K562 (cell line): ENCODE measurements at regions not wholly inside any gene's neighbourhood (a gene's known extent, or its start where the extent isn't known, plus 50 kb on each side); places are given as distances from the start of the nearest gene placed in this dataset.

Source experiments
- ARHGAP35 ChIP-seq: fragments of 450-650 bp; IDR thresholded peaks from 2 replicates; pipeline ENCODE4 v1.6.1; 2018; ENCODE audit not compliant: partially characterized antibody
- CBX8 ChIP-seq: fragments of 200-600 bp; sonication (generic); IDR thresholded peaks from 2 replicates; pipeline ENCODE4 v1.6.1; 2012; ENCODE audit warnings: borderline replicate concordance, mixed run types, low read depth, mild to moderate bottlenecking, moderate library complexity, mixed read lengths, low read length, control low read depth, inconsistent platforms; ENCODE audit not compliant: poor library complexity, severe bottlenecking; ENCODE audit errors: extremely low read depth
- ELF2 ChIP-seq: fragments of 250-450 bp; sonication (Bioruptor Pico); IDR thresholded peaks from 2 replicates; pipeline ENCODE4 v1.5.0; 2021; ENCODE audit warnings: mild to moderate bottlenecking
- FOSL1 ChIP-seq: fragments of 200-800 bp; sonication (Bioruptor generic); conservative IDR thresholded peaks from 2 replicates; pipeline ENCODE4 v1.6.1; 2016; ENCODE audit warnings: missing genetic modification characterization, missing compliant biosample characterization
- MTA2 ChIP-seq: fragments of 450-650 bp; IDR thresholded peaks from 2 replicates; pipeline ENCODE4 v1.6.1; 2016; ENCODE audit warnings: low read depth
- MTF1 ChIP-seq: fragments of 250-450 bp; sonication (Bioruptor Pico); IDR thresholded peaks from 2 replicates; pipeline ENCODE4 v1.9.0; 2021; ENCODE audit warnings: moderate library complexity, mild to moderate bottlenecking, inconsistent platforms, borderline replicate concordance
- RBM25 ChIP-seq: fragments of 200-400 bp; formaldehyde crosslinking; IDR thresholded peaks from 2 replicates; pipeline ENCODE4 v1.6.1; 2018; ENCODE audit warnings: low read length, low read depth, moderate library complexity; ENCODE audit not compliant: severe bottlenecking
- SRSF7 ChIP-seq: fragments of 200-400 bp; formaldehyde crosslinking; optimal IDR thresholded peaks from 2 replicates; pipeline ENCODE3; 2017; ENCODE audit warnings: mild to moderate bottlenecking, low read depth, low read length
- TSC22D4 ChIP-seq: fragments of 450-650 bp; IDR thresholded peaks from 2 replicates; pipeline ENCODE4 v1.6.1; 2016; ENCODE audit warnings: missing genetic modification characterization, missing biosample characterization, control low read depth
- ZNF146 ChIP-seq: IDR thresholded peaks from one replicate; pipeline ENCODE4 v1.6.1; 2018; ENCODE audit warnings: missing compliant biosample characterization; ENCODE audit not compliant: unreplicated experiment
- ZNF3 ChIP-seq: fragments of 250-450 bp; sonication (Bioruptor Pico); IDR thresholded peaks from 2 replicates; pipeline ENCODE4 v1.5.0; 2021; ENCODE audit warnings: mild to moderate bottlenecking, moderate library complexity
- ZNF449 ChIP-seq: fragments of 250-450 bp; sonication (Bioruptor Pico); IDR thresholded peaks from 2 replicates; pipeline ENCODE4 v1.8.0; 2022; ENCODE audit warnings: moderate library complexity, mild to moderate bottlenecking, inconsistent platforms
- ZNF76 ChIP-seq: fragments of 250-450 bp; sonication (Bioruptor Pico); IDR thresholded peaks from 2 replicates; pipeline ENCODE4 v1.4.0; 2020; ENCODE audit warnings: mild to moderate bottlenecking, moderate library complexity, borderline replicate concordance
- TF ChIP-seq, protein P1 (sequence below): fragments of 150-350 bp; conservative IDR thresholded peaks from 2 replicates; pipeline ENCODE4 v1.6.1; 2014; ENCODE audit warnings: low read length
- TF ChIP-seq, protein P2 (sequence below): sonication (generic); formaldehyde crosslinking; IDR thresholded peaks from 2 replicates; pipeline ENCODE4 v1.8.0; 2022; ENCODE audit warnings: mild to moderate bottlenecking, missing genetic modification reagents
- TF ChIP-seq, protein P3 (sequence below): fragments of 250-450 bp; sonication (Bioruptor Pico); IDR thresholded peaks from 2 replicates; pipeline ENCODE4 v1.9.0; 2021; ENCODE audit warnings: mild to moderate bottlenecking, inconsistent platforms

DNA sequence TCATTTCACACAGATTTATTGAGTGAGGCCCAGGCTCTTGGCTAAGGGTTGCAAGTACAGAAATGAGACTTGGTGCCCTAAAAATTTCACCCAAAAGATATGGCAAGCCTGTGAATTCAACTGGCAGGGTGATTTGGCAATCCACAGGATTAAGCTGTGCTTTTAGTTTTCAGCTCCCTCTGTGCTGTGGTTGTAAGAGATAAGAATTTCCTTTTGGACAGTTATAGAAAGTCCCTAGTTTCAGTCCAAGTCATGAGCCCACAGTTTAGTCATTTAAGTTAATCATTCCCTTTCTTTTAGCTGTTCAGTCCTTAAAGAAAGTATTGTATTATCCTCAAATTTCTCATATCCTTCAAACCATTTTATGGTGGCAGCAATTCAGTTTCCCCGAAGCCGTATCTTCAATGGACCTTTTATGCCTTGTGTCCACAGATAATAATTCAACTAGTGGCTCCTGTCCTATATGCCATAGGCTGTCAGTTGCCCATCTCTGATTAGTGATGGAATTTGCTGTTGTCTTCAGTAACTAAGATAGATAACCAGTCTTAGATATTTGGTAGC lies 73.4 kb upstream of the NAMPT start (continued):
- TF ChIP-seq TSC22D4 (no peak), RBM25 (no peak), ELF2 (no peak), ZNF146 (CRISPR knock-in tag) (no peak), ZNF76 (CRISPR knock-in tag) (no peak), CBX8 (no peak), MTF1 (CRISPR knock-in tag) (no peak), MTA2 (peak; percentile 40), ARHGAP35 (no peak), ZNF3 (CRISPR knock-in tag) (no peak), ZNF449 (CRISPR knock-in tag) (no peak), SRSF7 (no peak), FOSL1 (tag) (peak; percentile 51; the same call in 1 of the 2 replicates)
- TF ChIP-seq, protein P1, sequence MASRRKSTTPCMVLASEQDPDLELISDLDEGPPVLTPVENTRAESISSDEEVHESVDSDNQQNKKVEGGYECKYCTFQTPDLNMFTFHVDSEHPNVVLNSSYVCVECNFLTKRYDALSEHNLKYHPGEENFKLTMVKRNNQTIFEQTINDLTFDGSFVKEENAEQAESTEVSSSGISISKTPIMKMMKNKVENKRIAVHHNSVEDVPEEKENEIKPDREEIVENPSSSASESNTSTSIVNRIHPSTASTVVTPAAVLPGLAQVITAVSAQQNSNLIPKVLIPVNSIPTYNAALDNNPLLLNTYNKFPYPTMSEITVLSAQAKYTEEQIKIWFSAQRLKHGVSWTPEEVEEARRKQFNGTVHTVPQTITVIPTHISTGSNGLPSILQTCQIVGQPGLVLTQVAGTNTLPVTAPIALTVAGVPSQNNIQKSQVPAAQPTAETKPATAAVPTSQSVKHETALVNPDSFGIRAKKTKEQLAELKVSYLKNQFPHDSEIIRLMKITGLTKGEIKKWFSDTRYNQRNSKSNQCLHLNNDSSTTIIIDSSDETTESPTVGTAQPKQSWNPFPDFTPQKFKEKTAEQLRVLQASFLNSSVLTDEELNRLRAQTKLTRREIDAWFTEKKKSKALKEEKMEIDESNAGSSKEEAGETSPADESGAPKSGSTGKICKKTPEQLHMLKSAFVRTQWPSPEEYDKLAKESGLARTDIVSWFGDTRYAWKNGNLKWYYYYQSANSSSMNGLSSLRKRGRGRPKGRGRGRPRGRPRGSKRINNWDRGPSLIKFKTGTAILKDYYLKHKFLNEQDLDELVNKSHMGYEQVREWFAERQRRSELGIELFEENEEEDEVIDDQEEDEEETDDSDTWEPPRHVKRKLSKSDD = no peak
- TF ChIP-seq, protein P2, sequence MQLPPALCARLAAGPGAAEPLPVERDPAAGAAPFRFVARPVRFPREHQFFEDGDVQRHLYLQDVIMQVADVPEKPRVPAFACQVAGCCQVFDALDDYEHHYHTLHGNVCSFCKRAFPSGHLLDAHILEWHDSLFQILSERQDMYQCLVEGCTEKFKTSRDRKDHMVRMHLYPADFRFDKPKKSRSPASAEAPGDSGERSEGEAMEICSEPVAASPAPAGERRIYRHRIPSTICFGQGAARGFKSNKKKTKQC (CRISPR knock-in tag) = no peak
- TF ChIP-seq, protein P3, sequence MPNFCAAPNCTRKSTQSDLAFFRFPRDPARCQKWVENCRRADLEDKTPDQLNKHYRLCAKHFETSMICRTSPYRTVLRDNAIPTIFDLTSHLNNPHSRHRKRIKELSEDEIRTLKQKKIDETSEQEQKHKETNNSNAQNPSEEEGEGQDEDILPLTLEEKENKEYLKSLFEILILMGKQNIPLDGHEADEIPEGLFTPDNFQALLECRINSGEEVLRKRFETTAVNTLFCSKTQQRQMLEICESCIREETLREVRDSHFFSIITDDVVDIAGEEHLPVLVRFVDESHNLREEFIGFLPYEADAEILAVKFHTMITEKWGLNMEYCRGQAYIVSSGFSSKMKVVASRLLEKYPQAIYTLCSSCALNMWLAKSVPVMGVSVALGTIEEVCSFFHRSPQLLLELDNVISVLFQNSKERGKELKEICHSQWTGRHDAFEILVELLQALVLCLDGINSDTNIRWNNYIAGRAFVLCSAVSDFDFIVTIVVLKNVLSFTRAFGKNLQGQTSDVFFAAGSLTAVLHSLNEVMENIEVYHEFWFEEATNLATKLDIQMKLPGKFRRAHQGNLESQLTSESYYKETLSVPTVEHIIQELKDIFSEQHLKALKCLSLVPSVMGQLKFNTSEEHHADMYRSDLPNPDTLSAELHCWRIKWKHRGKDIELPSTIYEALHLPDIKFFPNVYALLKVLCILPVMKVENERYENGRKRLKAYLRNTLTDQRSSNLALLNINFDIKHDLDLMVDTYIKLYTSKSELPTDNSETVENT (CRISPR knock-in tag) = no peak
